ENCODE measurements at regions not wholly inside any gene's neighbourhood (a gene's known extent, or its start where the extent isn't known, plus 50 kb on each side); places are given as distances from the start of the nearest gene placed in this dataset.

DNA sequence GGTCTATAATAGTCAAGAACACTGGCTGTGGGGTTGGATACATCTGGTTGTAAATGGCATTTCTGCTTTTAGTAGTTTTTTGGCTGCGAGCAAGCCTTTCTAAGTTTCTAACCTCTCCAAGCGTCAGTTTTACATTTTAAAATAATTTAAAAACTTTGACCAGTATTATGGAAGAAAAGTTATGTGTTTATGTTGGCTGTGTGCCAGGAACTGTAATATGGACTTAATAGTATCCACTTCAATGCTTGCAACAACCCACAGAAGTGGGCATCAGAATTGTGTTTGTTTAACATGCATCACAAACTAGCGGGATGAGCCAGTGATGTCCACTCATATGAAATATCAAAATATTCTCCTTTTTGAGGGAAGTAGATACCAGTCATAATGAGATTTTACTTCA lies 844.2 kb downstream of the JRKL start:
- DNase-seq (ENCODE audit: extremely low read depth, low read depth), result no peak
- TF ChIP-seq, protein P1, sequence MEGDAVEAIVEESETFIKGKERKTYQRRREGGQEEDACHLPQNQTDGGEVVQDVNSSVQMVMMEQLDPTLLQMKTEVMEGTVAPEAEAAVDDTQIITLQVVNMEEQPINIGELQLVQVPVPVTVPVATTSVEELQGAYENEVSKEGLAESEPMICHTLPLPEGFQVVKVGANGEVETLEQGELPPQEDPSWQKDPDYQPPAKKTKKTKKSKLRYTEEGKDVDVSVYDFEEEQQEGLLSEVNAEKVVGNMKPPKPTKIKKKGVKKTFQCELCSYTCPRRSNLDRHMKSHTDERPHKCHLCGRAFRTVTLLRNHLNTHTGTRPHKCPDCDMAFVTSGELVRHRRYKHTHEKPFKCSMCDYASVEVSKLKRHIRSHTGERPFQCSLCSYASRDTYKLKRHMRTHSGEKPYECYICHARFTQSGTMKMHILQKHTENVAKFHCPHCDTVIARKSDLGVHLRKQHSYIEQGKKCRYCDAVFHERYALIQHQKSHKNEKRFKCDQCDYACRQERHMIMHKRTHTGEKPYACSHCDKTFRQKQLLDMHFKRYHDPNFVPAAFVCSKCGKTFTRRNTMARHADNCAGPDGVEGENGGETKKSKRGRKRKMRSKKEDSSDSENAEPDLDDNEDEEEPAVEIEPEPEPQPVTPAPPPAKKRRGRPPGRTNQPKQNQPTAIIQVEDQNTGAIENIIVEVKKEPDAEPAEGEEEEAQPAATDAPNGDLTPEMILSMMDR (IDR thresholded peaks at IDR 0.05; ENCODE audit: low read depth, low read length), result no peak

DNA sequence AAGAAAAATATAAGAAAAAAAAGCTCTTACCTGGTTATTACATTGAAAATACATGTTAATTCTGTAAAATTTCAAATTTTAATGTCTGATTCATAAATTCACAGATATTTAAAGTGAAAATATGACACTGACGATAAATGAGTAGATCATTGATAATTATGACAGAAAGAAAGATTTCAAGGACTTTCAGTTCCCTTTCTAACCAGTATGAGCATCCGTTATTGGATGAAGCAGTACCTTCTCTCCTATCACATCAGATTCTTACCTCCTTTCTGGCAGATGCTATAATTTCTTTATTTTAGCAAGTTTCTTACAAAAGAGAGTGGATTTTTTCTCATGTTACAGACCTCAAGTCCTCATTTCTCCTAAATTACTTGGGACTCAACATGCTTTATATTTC lies 847.3 kb downstream of the JRKL start:
- no peak for DNase-seq (ENCODE audit: extremely low read depth, low read depth)
- TF ChIP-seq, protein P1 (IDR thresholded peaks at IDR 0.05; ENCODE audit: low read depth, low read length), result no peak

DNA sequence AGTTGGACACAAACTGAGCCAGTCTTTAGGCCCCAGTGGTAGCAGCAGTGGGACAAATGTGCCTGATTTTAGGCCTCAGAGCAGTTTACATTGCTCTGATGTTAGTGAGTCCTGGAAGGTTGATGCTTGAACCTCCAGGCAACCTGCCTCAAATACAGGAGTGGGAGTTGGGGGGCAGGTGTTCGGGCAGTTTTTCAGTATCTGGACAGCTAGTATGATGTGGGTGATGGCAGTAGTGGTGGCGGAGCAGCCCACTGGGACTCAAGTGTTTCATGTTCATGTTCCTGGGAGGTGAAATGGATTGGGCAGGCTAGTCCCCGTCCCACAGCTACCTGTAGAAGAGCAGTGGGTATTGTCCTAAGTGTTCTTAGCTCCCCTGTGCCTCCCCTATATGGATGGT lies 857.8 kb downstream of the JRKL start:
- no peak for DNase-seq (ENCODE audit: extremely low read depth, low read depth)
- TF ChIP-seq, protein P1 (IDR thresholded peaks at IDR 0.05; ENCODE audit: low read depth, low read length), result no peak

DNA sequence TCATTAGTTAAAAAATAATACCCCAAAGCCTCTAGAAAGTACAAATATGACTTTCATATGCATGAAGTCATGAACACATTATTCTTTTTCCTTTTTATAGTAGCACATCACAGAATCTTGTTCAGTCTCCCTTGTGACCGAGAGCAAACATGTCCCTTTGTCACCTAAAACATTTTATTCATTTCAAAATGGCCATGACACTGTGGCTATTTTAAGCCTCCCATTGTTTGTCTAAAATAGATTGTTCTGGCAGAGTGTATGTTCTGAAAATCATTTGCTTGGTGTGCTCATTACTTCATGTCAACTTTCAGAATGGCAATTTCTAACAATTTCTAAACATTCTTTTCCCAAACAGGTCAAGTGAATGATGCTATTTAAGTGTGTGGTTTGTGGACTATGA lies 865.0 kb downstream of the JRKL start:
- TF ChIP-seq, protein P1 (IDR thresholded peaks at IDR 0.05; ENCODE audit: low read depth, low read length), result no peak

DNA sequence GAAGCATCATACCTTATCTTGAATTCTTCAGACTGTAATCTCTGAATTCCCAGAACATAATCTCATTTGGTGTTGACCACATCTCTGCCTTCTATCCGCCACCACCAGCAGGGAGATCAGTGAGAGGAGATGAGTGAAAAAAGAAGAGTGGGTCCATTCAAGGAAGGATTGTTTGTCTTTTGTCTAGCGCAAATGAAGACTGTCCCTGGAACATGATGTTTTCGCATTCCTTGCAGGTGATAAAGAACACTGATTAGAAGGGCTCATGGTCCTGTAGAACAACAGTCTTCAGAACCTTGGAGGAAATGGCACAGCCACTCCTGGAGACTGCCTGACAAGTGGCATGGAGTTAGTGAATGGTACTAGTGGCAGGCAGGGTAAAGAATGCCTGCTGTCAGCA lies 869.6 kb downstream of the JRKL start:
- DNase-seq (ENCODE audit: extremely low read depth, low read depth), result no peak
- TF ChIP-seq, protein P1 (IDR thresholded peaks at IDR 0.05; ENCODE audit: low read depth, low read length), result no peak

More for the DNA sequence above, 865.0 kb downstream of the JRKL start:
- no peak for DNase-seq (ENCODE audit: extremely low read depth, low read depth)

DNA sequence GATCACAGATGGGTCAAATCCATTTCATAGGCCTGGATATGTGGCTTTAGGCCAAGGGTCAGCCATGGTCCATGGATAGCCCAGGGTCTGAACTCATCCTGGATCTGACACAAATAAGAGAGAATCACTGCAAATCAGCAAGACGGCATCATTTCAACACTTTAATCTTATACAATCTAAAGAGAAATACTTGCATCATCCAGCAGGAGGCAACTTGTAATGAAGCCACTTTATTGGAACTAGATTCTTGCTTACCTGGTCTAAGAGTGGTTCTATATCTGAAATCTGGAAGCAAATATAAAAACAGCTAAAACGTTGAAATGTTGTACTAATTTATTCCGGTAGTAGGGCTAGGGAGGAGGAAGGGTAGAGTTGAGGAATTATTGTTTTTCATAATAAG lies 870.1 kb downstream of the JRKL start:
- TF ChIP-seq, protein P1 (IDR thresholded peaks at IDR 0.05; ENCODE audit: low read depth, low read length), result no peak
- no peak for DNase-seq (ENCODE audit: extremely low read depth, low read depth)

DNA sequence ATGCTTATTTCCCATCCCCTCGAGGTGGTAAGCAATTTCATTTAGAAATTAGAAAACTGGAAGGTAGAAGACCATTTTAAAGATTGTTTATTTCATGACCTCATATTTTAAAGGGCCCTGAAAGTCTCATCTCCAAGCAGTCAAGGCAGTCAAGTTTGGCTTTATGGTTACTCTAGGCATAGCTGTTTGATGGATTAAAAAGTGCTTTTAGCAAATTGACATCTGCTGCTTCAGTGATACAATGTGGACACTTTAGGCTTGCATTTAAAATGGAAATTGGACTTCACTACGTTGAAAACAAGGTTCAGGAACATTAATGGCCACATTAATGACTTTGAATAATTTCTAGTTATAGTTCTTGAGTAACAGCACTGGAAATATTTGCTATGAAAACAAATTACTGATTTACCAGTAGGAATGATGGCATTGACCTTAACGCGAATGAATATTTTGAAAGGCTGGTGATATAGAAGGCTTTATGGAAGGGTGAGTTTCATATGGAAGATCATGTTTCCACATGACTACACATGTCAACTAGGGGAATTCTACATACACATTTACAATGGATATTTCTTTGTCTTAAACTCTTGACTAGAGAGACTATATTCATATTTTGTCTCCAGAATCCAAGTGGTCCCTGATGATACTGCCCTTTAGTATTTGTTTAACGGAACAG lies 873.5 kb downstream of the JRKL start:
- TF ChIP-seq, protein P1 (IDR thresholded peaks at IDR 0.05; ENCODE audit: low read depth, low read length), result no peak
- no peak for DNase-seq (ENCODE audit: extremely low read depth, low read depth)

Data from AG09319 (cell line).